SK-N-MC (cell line): ENCODE measurements at regions not wholly inside any gene's neighbourhood (a gene's known extent, or its start where the extent isn't known, plus 50 kb on each side); places are given as distances from the start of the nearest gene placed in this dataset.

ENCODE experiments used
- EZH2 ChIP-seq: fragments of 200-600 bp; sonication (generic); IDR thresholded peaks from one replicate; pipeline ENCODE4 v1.6.1; 2017; ENCODE audit warnings: antibody characterized with exemption
- FOXP2 ChIP-seq: optimal IDR thresholded peaks from 2 replicates; pipeline ENCODE3; 2011; ENCODE audit warnings: mild to moderate bottlenecking, moderate library complexity; ENCODE audit not compliant: insufficient read depth; ENCODE audit errors: extremely low read length, control extremely low read depth
- POLR2AphosphoS5 ChIP-seq: IDR thresholded peaks from 2 replicates; pipeline ENCODE4 v1.6.1; 2012; ENCODE audit warnings: mild to moderate bottlenecking, low read depth, low read length, borderline replicate concordance

DNA sequence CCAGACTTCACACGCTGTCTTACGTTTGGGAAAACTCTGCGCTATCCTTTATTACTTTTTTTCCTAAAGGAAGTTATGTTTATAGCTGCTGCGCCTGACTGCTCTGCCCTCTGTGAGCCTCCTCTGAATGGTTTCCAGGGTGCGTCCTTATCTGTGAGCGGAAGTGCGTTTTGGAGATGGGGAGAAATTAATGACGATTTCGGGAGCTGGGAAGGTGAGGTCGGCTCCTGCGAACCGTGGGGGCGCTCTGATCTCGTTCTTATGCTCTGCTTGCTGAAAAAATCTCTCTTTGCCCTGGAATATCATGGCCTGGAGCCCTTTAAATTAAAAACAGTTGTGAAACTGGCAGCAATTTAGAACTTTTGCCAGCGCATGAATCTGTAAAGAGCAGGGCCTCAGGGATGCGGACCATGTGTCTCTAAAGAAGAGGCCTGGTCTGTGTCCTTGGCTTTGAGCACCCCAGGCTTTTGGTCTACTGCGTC lies 135.7 kb upstream of the ZFHX3 start:
- TF ChIP-seq POLR2AphosphoS5 (no peak), EZH2 (no peak), FOXP2 (no peak)
